ENCODE measurements at regions not wholly inside any gene's neighbourhood (a gene's known extent, or its start where the extent isn't known, plus 50 kb on each side); places are given as distances from the start of the nearest gene placed in this dataset.

GRCh38 chr7:24483804-24484203, 89.4 kb upstream of the PALS2 start:
- no peak for TF ChIP-seq EZH2 (IDR thresholded peaks at IDR 0.05; ENCODE audit: low read length, missing control alignments)
- no peak for TF ChIP-seq CTCF (conservative IDR thresholded peaks at IDR 0.05 in 1 of 2, IDR thresholded peaks at IDR 0.05 in 1 of 2; ENCODE audit: low read depth in 1 of 2, low read length in 2 of 2)
- H2AFZ ChIP-seq (ENCODE audit: low read length), result no peak overlapping the region
- no peaks in the 10 kb centered on the region for H3K79me2 ChIP-seq (ENCODE audit: control insufficient read depth, insufficient read depth, low read length)
- H3K4me3 ChIP-seq (replicated peaks in 1 of 4; ENCODE audit: control extremely low read depth in 1 of 4, insufficient read depth in 1 of 4, low read depth in 3 of 4, low read length in 4 of 4), result no peak overlapping the region
- H3K36me3 ChIP-seq (ENCODE audit: control insufficient read depth, insufficient read depth, low read length), result no peaks in the 10 kb centered on the region
- H3K9me3 ChIP-seq (ENCODE audit: control insufficient read depth, insufficient read depth, low read depth, low read length), result no peaks in the 10 kb centered on the region
- no peak overlapping the region for H3K9ac ChIP-seq (ENCODE audit: insufficient read depth, low read length)
- H3K27ac ChIP-seq (ENCODE audit: insufficient read depth, low read length), result no peak overlapping the region
- H3K4me1 ChIP-seq (ENCODE audit: control insufficient read depth, extremely low read depth, insufficient read depth, low read length), result no peaks in the 10 kb centered on the region
- DNase-seq (ENCODE audit: low read depth in 2 of 2), result no peak
- H3K4me2 ChIP-seq (ENCODE audit: extremely low read depth, insufficient read depth, low read length), result no peak overlapping the region
- no peaks in the 10 kb centered on the region for H3K27me3 ChIP-seq (ENCODE audit: control insufficient read depth, insufficient read depth, low read length)
- H4K20me1 ChIP-seq (ENCODE audit: control insufficient read depth, extremely low read depth, insufficient read depth, low read length), result no peaks in the 10 kb centered on the region

DNA sequence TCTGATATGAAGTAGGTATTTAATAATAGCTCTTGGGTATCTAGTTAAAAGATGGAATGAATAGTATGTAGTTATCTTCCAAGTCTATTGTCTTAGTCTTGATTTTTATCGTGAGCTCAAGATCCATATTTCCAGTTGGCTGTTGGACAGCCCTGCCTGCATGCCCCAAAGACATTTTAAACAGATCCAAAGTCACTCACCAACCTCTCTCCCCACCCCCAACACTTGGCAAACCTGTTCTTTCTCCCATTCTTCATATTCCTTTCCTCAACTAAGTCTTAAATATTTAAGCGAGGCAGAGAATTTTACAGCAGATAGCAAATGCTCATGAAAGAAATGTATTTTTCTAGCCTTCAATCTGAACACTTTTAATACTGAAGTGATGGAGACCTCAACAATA, 80.7 kb upstream of the PALS2 start:
- Histone ChIP-seq H3K27ac (ENCODE audit: insufficient read depth, low read length) (no peak overlapping the region), H3K4me2 (ENCODE audit: extremely low read depth, insufficient read depth, low read length) (no peak overlapping the region), H3K36me3 (ENCODE audit: control insufficient read depth, insufficient read depth, low read length) (no peaks in the 10 kb centered on the region), H2AFZ (ENCODE audit: low read length) (no peak overlapping the region), H3K4me3 (replicated peaks in 1 of 4; ENCODE audit: control extremely low read depth in 1 of 4, insufficient read depth in 1 of 4, low read depth in 3 of 4, low read length in 4 of 4) (no peak overlapping the region), H3K79me2 (ENCODE audit: control insufficient read depth, insufficient read depth, low read length) (no peaks in the 10 kb centered on the region), H3K9ac (ENCODE audit: insufficient read depth, low read length) (no peak overlapping the region), H4K20me1 (ENCODE audit: control insufficient read depth, extremely low read depth, insufficient read depth, low read length) (no peaks in the 10 kb centered on the region), H3K4me1 (ENCODE audit: control insufficient read depth, extremely low read depth, insufficient read depth, low read length) (no peaks in the 10 kb centered on the region), H3K9me3 (ENCODE audit: control insufficient read depth, insufficient read depth, low read depth, low read length) (no peaks in the 10 kb centered on the region), H3K27me3 (ENCODE audit: control insufficient read depth, insufficient read depth, low read length) (no peaks in the 10 kb centered on the region)
- TF ChIP-seq EZH2 (IDR thresholded peaks at IDR 0.05; ENCODE audit: low read length, missing control alignments), result no peak
- no peak for TF ChIP-seq CTCF (conservative IDR thresholded peaks at IDR 0.05 in 1 of 2, IDR thresholded peaks at IDR 0.05 in 1 of 2; ENCODE audit: low read depth in 1 of 2, low read length in 2 of 2)
- DNase-seq (ENCODE audit: low read depth in 2 of 2), result no peak

DNA sequence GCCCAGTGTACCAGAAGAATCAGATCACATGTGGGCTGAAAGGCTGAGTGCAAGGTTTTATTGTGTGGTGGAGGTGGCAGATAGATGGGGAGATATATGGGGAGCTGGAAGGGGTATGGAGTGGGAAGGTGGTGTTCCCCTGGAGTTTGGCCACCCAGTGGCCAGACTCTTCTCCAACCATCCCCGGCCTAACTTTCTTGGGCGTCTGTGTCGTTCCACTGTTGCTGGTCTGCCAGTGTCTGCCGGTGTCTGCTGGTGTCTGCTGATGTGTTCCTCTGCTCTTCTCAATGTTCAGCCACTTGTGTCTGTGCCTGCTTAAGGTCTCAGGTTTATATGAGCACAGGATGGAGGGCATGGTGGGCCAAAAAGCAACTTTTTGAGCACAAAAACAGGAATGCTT, 78.4 kb upstream of the PALS2 start:
- TF ChIP-seq CTCF (conservative IDR thresholded peaks at IDR 0.05 in 1 of 2, IDR thresholded peaks at IDR 0.05 in 1 of 2; ENCODE audit: low read depth in 1 of 2, low read length in 2 of 2) (no peak), EZH2 (IDR thresholded peaks at IDR 0.05; ENCODE audit: low read length, missing control alignments) (no peak)

More for the DNA sequence above, 78.4 kb upstream of the PALS2 start:
- Histone ChIP-seq H3K27me3 (ENCODE audit: control insufficient read depth, insufficient read depth, low read length) (no peaks in the 10 kb centered on the region), H3K79me2 (ENCODE audit: control insufficient read depth, insufficient read depth, low read length) (no peaks in the 10 kb centered on the region), H3K4me3 (replicated peaks in 1 of 4; ENCODE audit: control extremely low read depth in 1 of 4, insufficient read depth in 1 of 4, low read depth in 3 of 4, low read length in 4 of 4) (no peak overlapping the region), H4K20me1 (ENCODE audit: control insufficient read depth, extremely low read depth, insufficient read depth, low read length) (no peaks in the 10 kb centered on the region), H3K36me3 (ENCODE audit: control insufficient read depth, insufficient read depth, low read length) (no peaks in the 10 kb centered on the region), H3K27ac (ENCODE audit: insufficient read depth, low read length) (no peak overlapping the region), H3K9me3 (ENCODE audit: control insufficient read depth, insufficient read depth, low read depth, low read length) (no peaks in the 10 kb centered on the region), H3K4me2 (ENCODE audit: extremely low read depth, insufficient read depth, low read length) (no peak overlapping the region), H3K4me1 (ENCODE audit: control insufficient read depth, extremely low read depth, insufficient read depth, low read length) (no peaks in the 10 kb centered on the region), H3K9ac (ENCODE audit: insufficient read depth, low read length) (no peak overlapping the region), H2AFZ (ENCODE audit: low read length) (no peak overlapping the region)
- DNase-seq (ENCODE audit: low read depth in 2 of 2), result no peak

All from fibroblast of lung (primary cell).